ENCODE measurements at regions not wholly inside any gene's neighbourhood (a gene's known extent, or its start where the extent isn't known, plus 50 kb on each side); places are given as distances from the start of the nearest gene placed in this dataset.

- DNase-seq, result no peak
- Mint-ChIP-seq H3K4me1 (no peaks in the 10 kb centered on the region), H3K4me3 (no peak overlapping the region), H3K27ac (no peak overlapping the region), H3K36me3 (no peaks in the 10 kb centered on the region), H3K27me3 (no peaks in the 10 kb centered on the region), H3K9me3 (ENCODE audit: low read depth) (no peaks in the 10 kb centered on the region)
- CTCF ChIA-PET, result no interaction called here
- no peak for ATAC-seq
These were observed 213.0 kb downstream of the IPO8 start for GRCh38 chr12:30482650-30483049.

GRCh38 chr12:30473274-30473673 is 222.4 kb downstream of the IPO8 start:
- H3K9me3 Mint-ChIP-seq (ENCODE audit: low read depth), result peaks cover 5% of the 10 kb centered on the region
- no peaks in the 10 kb centered on the region for H3K27me3 Mint-ChIP-seq
- DNase-seq (no peak), ATAC-seq (no peak)
- no peaks in the 10 kb centered on the region for H3K4me1 Mint-ChIP-seq
- H3K27ac Mint-ChIP-seq, result no peak overlapping the region
- no peak overlapping the region for H3K4me3 Mint-ChIP-seq
- no peaks in the 10 kb centered on the region for H3K36me3 Mint-ChIP-seq
- CTCF ChIA-PET, result no interaction called here

- H3K27me3 Mint-ChIP-seq, result no peaks in the 10 kb centered on the region
- H3K4me1 Mint-ChIP-seq, result no peaks in the 10 kb centered on the region
- no peak overlapping the region for H3K27ac Mint-ChIP-seq
- DNase-seq (no peak), ATAC-seq (no peak)
- CTCF ChIA-PET, result no interaction called here
- H3K9me3 Mint-ChIP-seq (ENCODE audit: low read depth), result peaks cover 2% of the 10 kb centered on the region
- no peaks in the 10 kb centered on the region for H3K36me3 Mint-ChIP-seq
- H3K4me3 Mint-ChIP-seq, result no peak overlapping the region
These were observed 229.5 kb downstream of the IPO8 start for GRCh38 chr12:30466093-30466585.

GRCh38 chr12:30463636-30464035 is 232.0 kb downstream of the IPO8 start:
- no peaks in the 10 kb centered on the region for H3K4me1 Mint-ChIP-seq

GRCh38 chr12:30462249-30462648 is 233.4 kb downstream of the IPO8 start:
- no peaks in the 10 kb centered on the region for H3K9me3 Mint-ChIP-seq (ENCODE audit: low read depth)
- H3K4me3 Mint-ChIP-seq, result no peak overlapping the region
- DNase-seq, result no peak
- no peaks in the 10 kb centered on the region for H3K36me3 Mint-ChIP-seq
- no peak for ATAC-seq
- no peak overlapping the region for H3K27ac Mint-ChIP-seq
- CTCF ChIA-PET, result no interaction called here
- no peaks in the 10 kb centered on the region for H3K27me3 Mint-ChIP-seq
- H3K4me1 Mint-ChIP-seq, result no peaks in the 10 kb centered on the region

More at GRCh38 chr12:30463636-30464035, 232.0 kb downstream of the IPO8 start:
- CTCF ChIA-PET, result no interaction called here
- no peaks in the 10 kb centered on the region for H3K27me3 Mint-ChIP-seq
- H3K36me3 Mint-ChIP-seq, result no peaks in the 10 kb centered on the region
- no peak overlapping the region for H3K27ac Mint-ChIP-seq
- ATAC-seq (no peak), DNase-seq (no peak)
- H3K4me3 Mint-ChIP-seq, result no peak overlapping the region
- H3K9me3 Mint-ChIP-seq (ENCODE audit: low read depth), result no peaks in the 10 kb centered on the region

GRCh38 chr12:30461026-30461615 is 234.5 kb downstream of the IPO8 start:
- ATAC-seq (no peak), DNase-seq (no peak)
- H3K4me1 Mint-ChIP-seq, result no peaks in the 10 kb centered on the region
- H3K9me3 Mint-ChIP-seq (ENCODE audit: low read depth), result no peaks in the 10 kb centered on the region
- H3K27me3 Mint-ChIP-seq, result no peaks in the 10 kb centered on the region
- no peaks in the 10 kb centered on the region for H3K36me3 Mint-ChIP-seq
- CTCF ChIA-PET, result no interaction called here
- no peak overlapping the region for H3K27ac Mint-ChIP-seq
- no peak overlapping the region for H3K4me3 Mint-ChIP-seq

- Mint-ChIP-seq H3K36me3 (no peaks in the 10 kb centered on the region), H3K9me3 (ENCODE audit: low read depth) (no peaks in the 10 kb centered on the region), H3K4me3 (no peak overlapping the region), H3K27ac (no peak overlapping the region), H3K4me1 (no peaks in the 10 kb centered on the region), H3K27me3 (no peaks in the 10 kb centered on the region)
- CTCF ChIA-PET, result no interaction called here
- ATAC-seq (no peak), DNase-seq (no peak)
These were observed 237.2 kb downstream of the IPO8 start for GRCh38 chr12:30458453-30458852.

GRCh38 chr12:30457621-30458289 is 237.9 kb downstream of the IPO8 start:
- Mint-ChIP-seq H3K4me1 (no peaks in the 10 kb centered on the region), H3K9me3 (ENCODE audit: low read depth) (no peaks in the 10 kb centered on the region), H3K4me3 (no peak overlapping the region), H3K27me3 (no peaks in the 10 kb centered on the region), H3K27ac (no peak overlapping the region), H3K36me3 (no peaks in the 10 kb centered on the region)
- CTCF ChIA-PET, result no interaction called here
- ATAC-seq, result no peak
- no peak for DNase-seq

- no peaks in the 10 kb centered on the region for H3K4me1 Mint-ChIP-seq
- no peak overlapping the region for H3K4me3 Mint-ChIP-seq
- no peak overlapping the region for H3K27ac Mint-ChIP-seq
- ATAC-seq (no peak), DNase-seq (no peak)
- peaks cover 7% of the 10 kb centered on the region for H3K9me3 Mint-ChIP-seq (ENCODE audit: low read depth)
- H3K27me3 Mint-ChIP-seq, result no peaks in the 10 kb centered on the region
- no peaks in the 10 kb centered on the region for H3K36me3 Mint-ChIP-seq
- CTCF ChIA-PET, result no interaction called here
These were observed 244.8 kb downstream of the IPO8 start for GRCh38 chr12:30450872-30451271.

- Mint-ChIP-seq H3K36me3 (no peaks in the 10 kb centered on the region), H3K4me1 (no peaks in the 10 kb centered on the region), H3K9me3 (ENCODE audit: low read depth) (peaks cover 7% of the 10 kb centered on the region), H3K27me3 (no peaks in the 10 kb centered on the region), H3K27ac (no peak overlapping the region), H3K4me3 (no peak overlapping the region)
- CTCF ChIA-PET, result no interaction called here
- DNase-seq (no peak), ATAC-seq (no peak)
These were observed 245.4 kb downstream of the IPO8 start for GRCh38 chr12:30450226-30450625.

- Mint-ChIP-seq H3K4me3 (no peak overlapping the region), H3K36me3 (no peaks in the 10 kb centered on the region), H3K27me3 (no peaks in the 10 kb centered on the region), H3K9me3 (ENCODE audit: low read depth) (peaks cover 7% of the 10 kb centered on the region), H3K4me1 (no peaks in the 10 kb centered on the region), H3K27ac (no peak overlapping the region)
- ATAC-seq (no peak), DNase-seq (no peak)
- CTCF ChIA-PET, result no interaction called here
These were observed 247.6 kb downstream of the IPO8 start for GRCh38 chr12:30448038-30448437.

GRCh38 chr12:30447061-30447750 is 248.5 kb downstream of the IPO8 start:
- no peaks in the 10 kb centered on the region for H3K27me3 Mint-ChIP-seq
- H3K27ac Mint-ChIP-seq, result no peak overlapping the region
- no peaks in the 10 kb centered on the region for H3K36me3 Mint-ChIP-seq
- DNase-seq, result no peak
- H3K4me1 Mint-ChIP-seq, result no peaks in the 10 kb centered on the region
- H3K9me3 Mint-ChIP-seq (ENCODE audit: low read depth), result peaks cover 7% of the 10 kb centered on the region
- ATAC-seq, result no peak
- CTCF ChIA-PET, result no interaction called here
- H3K4me3 Mint-ChIP-seq, result no peak overlapping the region

- Mint-ChIP-seq H3K9me3 (ENCODE audit: low read depth) (no peaks in the 10 kb centered on the region), H3K36me3 (no peaks in the 10 kb centered on the region), H3K27ac (no peak overlapping the region), H3K4me3 (no peak overlapping the region), H3K27me3 (no peaks in the 10 kb centered on the region), H3K4me1 (no peaks in the 10 kb centered on the region)
- DNase-seq, result no peak
- CTCF ChIA-PET, result interaction anchor here (1.0 kb wide), 1 partner anchor 24 kb away, joined by 3 read pairs; no protein-coding TSS in a partner anchor
- ATAC-seq, result no peak
These were observed 253.2 kb downstream of the IPO8 start for GRCh38 chr12:30442461-30442860.
